SU-DHL-6 (cell line): ENCODE measurements at regions not wholly inside any gene's neighbourhood (a gene's known extent, or its start where the extent isn't known, plus 50 kb on each side); places are given as distances from the start of the nearest gene placed in this dataset.

Experiments
- CTCF ChIP-seq: fragments of 200-600 bp; sonication (generic); IDR thresholded peaks from one replicate; pipeline ENCODE4 v1.5.1; 2017; ENCODE audit warnings: antibody characterized with exemption, mild to moderate bottlenecking, low read length, moderate library complexity; ENCODE audit not compliant: insufficient read depth, poor library complexity, severe bottlenecking
- EZH2phosphoT487 ChIP-seq: fragments of 200-600 bp; sonication (generic), shearing (Covaris generic); conservative IDR thresholded peaks from 2 replicates; pipeline ENCODE4 v1.6.1; 2018; ENCODE audit warnings: mild to moderate bottlenecking, antibody characterized with exemption, low read length, moderate library complexity, mixed read lengths

GRCh38 chr5:29777373-29777772, 1416.1 kb upstream of the CDH6 start:
- TF ChIP-seq CTCF (no peak), EZH2phosphoT487 (no peak)
